ENCODE measurements at regions not wholly inside any gene's neighbourhood (a gene's known extent, or its start where the extent isn't known, plus 50 kb on each side); places are given as distances from the start of the nearest gene placed in this dataset.

- TF ChIP-seq CTCF (IDR thresholded peaks at IDR 0.05; ENCODE audit: low read length), result no peak
- no peak for TF ChIP-seq EZH2 (optimal IDR thresholded peaks at IDR 0.05; ENCODE audit: low read depth, low read length)
Measured at GRCh38 chr5:50292735-50293394, 148.2 kb downstream of the EMB start.
